CD8-positive, alpha-beta memory T cell (primary cell): ENCODE measurements at regions not wholly inside any gene's neighbourhood (a gene's known extent, or its start where the extent isn't known, plus 50 kb on each side); places are given as distances from the start of the nearest gene placed in this dataset.

ENCODE experiments used
- CTCF ChIA-PET: fragments of 350-600 bp; sonication (Branson Sonifier 250); formaldehyde crosslinking; loops from one replicate; lab custom pipeline; 2021; ENCODE audit warnings: antibody characterized with exemption; lab: Charles Lee
- POLR2A ChIA-PET: fragments of 350-600 bp; sonication (Branson Sonifier 250); formaldehyde crosslinking; loops from one replicate; lab custom pipeline; 2021; ENCODE audit warnings: antibody characterized with exemption; lab: Charles Lee
- DNase-seq, 5 donors: peaks; one replicate each; pipeline versions ENCODE4 v3.0.0 to v3.0.0-alpha.2; 2020 to 2022; ENCODE audit warnings: mixed read lengths in 1 of 5
- H3K27ac ChIP-seq: one replicate; pipeline ENCODE4 v1.7.0; 2013; ENCODE audit warnings: low read depth, mild to moderate bottlenecking, low read length, moderate library complexity
- H3K27me3 ChIP-seq: 2 replicates; pipeline ENCODE4 v1.7.0; 2013; ENCODE audit warnings: low read length, mild to moderate bottlenecking; ENCODE audit not compliant: insufficient read depth, poor library complexity, severe bottlenecking
- H3K36me3 ChIP-seq: 2 replicates; pipeline ENCODE4 v1.7.0; 2013; ENCODE audit warnings: mild to moderate bottlenecking, low read length, moderate library complexity; ENCODE audit not compliant: insufficient read depth
- H3K4me1 ChIP-seq: 2 replicates; pipeline ENCODE4 v1.7.0; 2013; ENCODE audit warnings: mild to moderate bottlenecking, low read length, moderate library complexity; ENCODE audit not compliant: insufficient read depth
- H3K4me3 ChIP-seq: 2 replicates; pipeline ENCODE4 v1.7.0; 2013; ENCODE audit warnings: mild to moderate bottlenecking, low read length
- H3K9me3 ChIP-seq: 2 replicates; pipeline ENCODE4 v1.7.0; 2013; ENCODE audit warnings: mild to moderate bottlenecking, low read length
- H3K27ac Mint-ChIP-seq, 8 donors: one replicate each; pipeline ENCODE4 v1.8.0; 2020 to 2021; ENCODE audit warnings: mixed read lengths in 8 of 8, mild to moderate bottlenecking in 6 of 8, inconsistent platforms in 3 of 8, moderate library complexity in 3 of 8
- H3K27me3 Mint-ChIP-seq, 2 donors: one replicate each; pipeline ENCODE4 v1.8.0; 2020 to 2021; ENCODE audit warnings: mixed read lengths in 2 of 2, mild to moderate bottlenecking in 1 of 2, moderate library complexity in 1 of 2
- H3K36me3 Mint-ChIP-seq, 3 donors: one replicate each; pipeline ENCODE4 v1.8.0; 2020 to 2021; ENCODE audit warnings: mixed read lengths in 3 of 3, inconsistent platforms in 1 of 3, mild to moderate bottlenecking in 1 of 3
- H3K4me1 Mint-ChIP-seq, 3 donors: one replicate each; pipeline ENCODE4 v1.8.0; 2020 to 2021; ENCODE audit warnings: mixed read lengths in 3 of 3, inconsistent platforms in 1 of 3, mild to moderate bottlenecking in 1 of 3
- H3K4me3 Mint-ChIP-seq, 7 donors: one replicate each; pipeline ENCODE4 v1.8.0; 2020 to 2021; ENCODE audit warnings: mixed read lengths in 7 of 7, mild to moderate bottlenecking in 6 of 7, moderate library complexity in 4 of 7, inconsistent platforms in 2 of 7
- H3K9me3 Mint-ChIP-seq, 5 donors: one replicate each; pipeline ENCODE4 v1.8.0; 2020 to 2022; ENCODE audit warnings: mixed read lengths in 5 of 5, mild to moderate bottlenecking in 3 of 5, moderate library complexity in 2 of 5, inconsistent platforms in 1 of 5

GRCh38 chr17:5854871-5855554 is 215.2 kb upstream of the WSCD1 start:
- H3K27ac ChIP-seq = no peak overlapping the region
- Mint-ChIP-seq H3K36me3 (no peaks in the 10 kb centered on the region), H3K27ac (no peak overlapping the region), H3K4me1 (no peaks in the 10 kb centered on the region), H3K27me3 (peaks cover 3% of the 10 kb centered on the region in 2 donors), H3K4me3 (no peak overlapping the region), H3K9me3 (no peaks in the 10 kb centered on the region)
- no peaks in the 10 kb centered on the region for H3K27me3 ChIP-seq
- ChIA-PET CTCF (no interaction called here), POLR2A (no interaction called here)
- H3K9me3 ChIP-seq = no peaks in the 10 kb centered on the region
- no peaks in the 10 kb centered on the region for H3K36me3 ChIP-seq
- DNase-seq = no peak
- no peaks in the 10 kb centered on the region for H3K4me1 ChIP-seq
- no peak overlapping the region for H3K4me3 ChIP-seq

- no peaks in the 10 kb centered on the region for H3K4me1 ChIP-seq
- Mint-ChIP-seq H3K9me3 (no peaks in the 10 kb centered on the region), H3K27me3 (peaks cover 8 to 14% of the 10 kb centered on the region in 2 donors), H3K27ac (no peak overlapping the region), H3K4me3 (no peak overlapping the region), H3K4me1 (no peaks in the 10 kb centered on the region), H3K36me3 (no peaks in the 10 kb centered on the region)
- no peaks in the 10 kb centered on the region for H3K36me3 ChIP-seq
- H3K4me3 ChIP-seq = no peak overlapping the region
- CTCF ChIA-PET = no interaction called here
- no peaks in the 10 kb centered on the region for H3K27me3 ChIP-seq
- POLR2A ChIA-PET = no interaction called here
- DNase-seq = no peak
- H3K27ac ChIP-seq = no peak overlapping the region
- no peaks in the 10 kb centered on the region for H3K9me3 ChIP-seq
Observed at GRCh38 chr17:5861246-5861645, 208.9 kb upstream of the WSCD1 start.

- Histone ChIP-seq H3K4me3 (no peak overlapping the region), H3K27me3 (no peaks in the 10 kb centered on the region), H3K27ac (no peak overlapping the region), H3K9me3 (no peaks in the 10 kb centered on the region), H3K36me3 (no peaks in the 10 kb centered on the region), H3K4me1 (no peaks in the 10 kb centered on the region)
- Mint-ChIP-seq H3K4me3 (no peak overlapping the region), H3K9me3 (no peaks in the 10 kb centered on the region), H3K27me3 (peaks cover 8 to 13% of the 10 kb centered on the region in 2 donors), H3K4me1 (no peaks in the 10 kb centered on the region), H3K27ac (no peak overlapping the region), H3K36me3 (no peaks in the 10 kb centered on the region)
- DNase-seq = no peak
- POLR2A ChIA-PET = no interaction called here
- CTCF ChIA-PET = no interaction called here
Observed at GRCh38 chr17:5861854-5862253, 208.3 kb upstream of the WSCD1 start.

GRCh38 chr17:5862395-5862794 is 207.8 kb upstream of the WSCD1 start:
- no peaks in the 10 kb centered on the region for H3K4me1 ChIP-seq
- no peaks in the 10 kb centered on the region for H3K9me3 Mint-ChIP-seq
- DNase-seq = no peak
- H3K36me3 ChIP-seq = no peaks in the 10 kb centered on the region
- H3K4me3 Mint-ChIP-seq = no peak overlapping the region
- CTCF ChIA-PET = no interaction called here
- no peaks in the 10 kb centered on the region for H3K4me1 Mint-ChIP-seq
- H3K36me3 Mint-ChIP-seq = no peaks in the 10 kb centered on the region
- POLR2A ChIA-PET = no interaction called here
- peaks cover 6 to 13% of the 10 kb centered on the region in 2 donors for H3K27me3 Mint-ChIP-seq
- no peaks in the 10 kb centered on the region for H3K27me3 ChIP-seq
- no peaks in the 10 kb centered on the region for H3K9me3 ChIP-seq
- no peak overlapping the region for H3K4me3 ChIP-seq
- no peak overlapping the region for H3K27ac Mint-ChIP-seq
- no peak overlapping the region for H3K27ac ChIP-seq

GRCh38 chr17:5864741-5865657 is 205.2 kb upstream of the WSCD1 start:
- Mint-ChIP-seq H3K4me1 (no peaks in the 10 kb centered on the region), H3K36me3 (no peaks in the 10 kb centered on the region), H3K9me3 (no peaks in the 10 kb centered on the region), H3K4me3 (no peak overlapping the region), H3K27me3 (peaks cover 5 to 18% of the 10 kb centered on the region in 2 donors), H3K27ac (no peak overlapping the region)
- H3K4me3 ChIP-seq = no peak overlapping the region
- H3K36me3 ChIP-seq = no peaks in the 10 kb centered on the region
- CTCF ChIA-PET = no interaction called here
- DNase-seq = no peak
- H3K4me1 ChIP-seq = no peaks in the 10 kb centered on the region
- POLR2A ChIA-PET = no interaction called here
- no peak overlapping the region for H3K27ac ChIP-seq
- H3K27me3 ChIP-seq = no peaks in the 10 kb centered on the region
- H3K9me3 ChIP-seq = no peaks in the 10 kb centered on the region

GRCh38 chr17:5866978-5867377 is 203.2 kb upstream of the WSCD1 start:
- H3K9me3 ChIP-seq = no peaks in the 10 kb centered on the region
- Mint-ChIP-seq H3K4me3 (no peak overlapping the region), H3K4me1 (no peaks in the 10 kb centered on the region), H3K27me3 (peaks cover 2 to 23% of the 10 kb centered on the region in 2 donors), H3K36me3 (no peaks in the 10 kb centered on the region), H3K9me3 (no peaks in the 10 kb centered on the region), H3K27ac (no peak overlapping the region)
- CTCF ChIA-PET = no interaction called here
- H3K4me3 ChIP-seq = no peak overlapping the region
- H3K27me3 ChIP-seq = no peaks in the 10 kb centered on the region
- DNase-seq = no peak
- H3K4me1 ChIP-seq = no peaks in the 10 kb centered on the region
- H3K27ac ChIP-seq = no peak overlapping the region
- POLR2A ChIA-PET = no interaction called here
- no peaks in the 10 kb centered on the region for H3K36me3 ChIP-seq

GRCh38 chr17:5869041-5869745 is 201.0 kb upstream of the WSCD1 start:
- Mint-ChIP-seq H3K36me3 (no peaks in the 10 kb centered on the region), H3K4me3 (no peak overlapping the region), H3K4me1 (no peaks in the 10 kb centered on the region), H3K27ac (no peak overlapping the region), H3K27me3 (peaks cover 5 to 23% of the 10 kb centered on the region in 2 donors), H3K9me3 (no peaks in the 10 kb centered on the region)
- Histone ChIP-seq H3K9me3 (no peaks in the 10 kb centered on the region), H3K4me1 (no peaks in the 10 kb centered on the region), H3K36me3 (no peaks in the 10 kb centered on the region), H3K27ac (no peak overlapping the region), H3K27me3 (no peaks in the 10 kb centered on the region), H3K4me3 (no peak overlapping the region)
- ChIA-PET CTCF (no interaction called here), POLR2A (no interaction called here)
- DNase-seq = no peak
